Suppressor macrophage treated with lipopolysaccharide for 4 hours (primary cell): ENCODE measurements at regions not wholly inside any gene's neighbourhood (a gene's known extent, or its start where the extent isn't known, plus 50 kb on each side); places are given as distances from the start of the nearest gene placed in this dataset.
A peak's percentile ranks its signal among the peaks of the same experiment; 100 is the strongest.

Experiments used
- DNase-seq: peaks from one replicate; pipeline ENCODE4 v3.0.0-alpha.2; 2020

- no peak for DNase-seq
These were observed 203.5 kb upstream of the PLXNC1 start for GRCh38 chr12:93944911-93945310.

DNA sequence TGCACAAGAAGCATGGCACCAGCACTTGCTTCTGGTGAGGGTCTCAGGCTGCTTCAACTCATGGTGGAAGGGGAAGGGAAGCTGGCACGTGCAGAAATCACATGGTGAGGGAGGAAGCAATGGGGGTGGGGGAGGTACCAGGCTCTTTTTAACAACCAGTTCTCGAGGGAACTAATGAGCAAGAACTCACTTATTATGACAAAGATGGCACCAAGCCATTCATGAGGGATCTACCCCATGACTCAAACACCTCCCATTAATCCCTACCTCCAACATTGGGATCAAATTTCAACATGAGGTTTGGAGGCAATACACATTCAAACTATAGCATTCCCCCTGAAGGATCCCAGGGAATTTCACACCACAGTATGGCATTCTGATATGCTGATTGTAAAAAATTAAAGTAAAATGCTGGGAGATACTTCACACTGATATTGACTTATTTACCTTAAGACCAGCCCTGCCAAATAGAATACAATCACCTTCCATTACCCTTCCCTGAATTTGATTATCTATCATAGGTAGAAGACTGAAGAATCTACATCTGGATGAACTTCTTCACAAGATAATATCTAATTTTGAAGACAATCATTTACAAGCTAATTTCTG, 201.7 kb upstream of the PLXNC1 start:
- DNase-seq: no peak

GRCh38 chr12:93947486-93947885, 200.9 kb upstream of the PLXNC1 start:
- no peak for DNase-seq

DNA sequence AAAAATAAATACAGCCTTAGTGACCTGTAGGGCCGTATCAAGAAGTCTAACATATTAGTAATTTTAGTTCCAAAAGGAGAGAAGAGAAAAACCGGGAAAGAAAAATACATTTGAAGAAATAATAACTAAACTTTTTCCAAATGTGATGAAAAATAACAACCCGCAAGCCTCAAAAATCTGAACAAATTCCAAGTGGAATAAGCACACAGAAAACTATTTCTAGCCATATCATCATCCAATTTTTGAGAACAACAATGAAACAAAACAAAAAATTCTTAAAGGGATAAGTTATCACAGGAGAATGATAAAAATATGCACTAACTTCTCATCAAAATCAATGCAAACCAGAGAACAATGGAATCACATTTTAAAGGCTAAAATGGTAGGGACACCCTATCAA, 198.1 kb upstream of the PLXNC1 start:
- DNase-seq: no peak

DNA sequence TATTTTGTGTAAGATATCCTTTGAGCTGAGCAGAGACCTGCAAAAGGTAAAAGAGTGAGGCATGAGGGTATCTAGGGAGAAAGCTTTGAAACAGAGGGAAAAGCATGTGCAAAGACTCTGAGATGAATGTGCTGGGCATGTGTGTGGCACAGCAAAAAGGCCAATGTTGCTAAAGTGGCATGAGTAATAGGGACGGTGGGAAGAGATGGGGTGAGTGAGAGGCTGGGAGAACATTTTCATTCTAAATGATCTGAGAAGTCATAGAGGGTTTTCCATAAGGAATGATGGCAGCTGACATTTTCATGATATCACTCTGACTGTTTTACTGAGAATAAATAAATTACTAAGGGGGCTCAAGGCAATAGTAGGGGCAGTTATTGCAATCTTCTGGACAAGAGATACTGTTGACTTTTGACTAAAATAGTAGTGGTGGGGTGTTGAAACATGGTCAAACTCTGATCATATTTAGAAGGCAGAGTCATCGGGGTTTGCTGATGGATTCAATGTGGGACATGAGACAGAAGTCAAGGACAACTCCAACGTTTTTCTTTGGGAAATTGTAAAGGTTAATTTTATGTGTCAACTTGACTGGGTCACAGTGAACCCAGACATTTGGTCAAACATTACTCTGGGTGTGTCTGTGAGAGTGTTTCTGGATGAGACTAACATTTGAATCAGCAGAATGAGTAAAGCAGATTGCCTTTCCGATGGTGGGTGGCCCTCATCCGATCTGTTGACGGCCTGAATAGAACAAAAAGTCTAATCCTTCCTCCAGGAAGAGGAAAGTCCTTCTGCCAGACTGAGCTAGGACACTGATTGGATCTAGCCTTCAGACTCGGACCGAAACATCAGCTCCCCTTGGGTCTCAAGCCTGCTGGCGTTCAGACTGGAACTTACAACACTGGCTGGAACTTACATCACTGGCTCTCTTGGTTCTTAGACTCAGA, 193.9 kb upstream of the PLXNC1 start:
- peak; percentile 21 for DNase-seq

DNA sequence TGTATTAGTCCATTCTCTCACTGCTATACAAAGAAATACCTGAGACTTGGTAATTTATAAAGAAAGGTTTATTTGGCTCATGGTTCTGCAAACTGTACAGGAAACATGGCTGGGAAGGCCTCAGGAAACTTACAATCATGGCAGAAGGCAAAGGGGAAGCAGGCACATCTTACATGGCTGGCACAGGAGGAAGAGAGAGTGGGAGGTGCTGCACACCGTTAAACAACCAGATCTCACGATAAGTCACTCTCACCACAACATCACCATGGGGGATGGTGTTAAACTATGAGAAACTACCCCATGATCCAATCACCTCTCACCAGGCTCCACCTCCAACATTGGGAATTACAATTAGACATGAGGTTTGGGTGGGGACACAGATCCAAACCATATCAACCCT, 191.8 kb upstream of the PLXNC1 start:
- no peak for DNase-seq

DNA sequence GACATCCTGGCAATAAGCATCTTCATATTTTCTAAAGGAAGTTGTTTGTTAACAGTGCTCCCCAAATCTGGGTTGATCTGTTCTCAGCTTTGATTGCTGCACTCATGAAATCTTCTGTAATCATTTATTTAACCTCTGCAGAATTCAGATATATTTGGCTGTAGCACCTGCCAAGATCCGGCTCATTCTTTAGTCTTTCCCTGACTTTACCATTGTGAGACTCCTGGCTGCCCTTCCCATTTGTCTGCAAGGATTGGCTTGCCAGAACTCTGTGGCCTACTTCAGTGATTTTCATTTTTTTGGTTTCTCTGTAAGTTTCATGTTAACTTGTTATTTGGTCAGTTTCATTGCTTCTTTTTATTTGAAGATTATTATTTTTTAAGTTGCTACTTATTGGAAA, 191.2 kb upstream of the PLXNC1 start:
- DNase-seq: no peak

DNA sequence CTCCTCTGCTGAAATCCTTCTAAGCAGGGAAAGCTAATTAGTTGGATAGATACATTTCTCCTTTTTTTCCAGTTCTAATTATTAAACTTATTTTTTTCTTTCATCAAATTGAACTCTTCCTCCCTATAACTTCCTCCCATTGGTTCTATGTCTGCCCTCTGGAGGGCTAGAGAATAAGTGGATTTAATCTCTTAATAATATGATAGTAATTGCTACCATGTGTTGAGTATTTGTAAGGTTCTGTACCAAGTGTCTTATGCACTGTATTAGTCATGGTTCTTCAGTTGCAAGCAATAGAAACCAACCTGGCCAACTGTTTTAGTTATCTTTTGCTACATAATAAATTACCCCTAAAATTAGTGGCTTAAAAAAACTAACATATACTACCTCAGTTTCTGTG, 190.5 kb upstream of the PLXNC1 start:
- no peak for DNase-seq

GRCh38 chr12:93959657-93960056, 188.7 kb upstream of the PLXNC1 start:
- DNase-seq: no peak

DNA sequence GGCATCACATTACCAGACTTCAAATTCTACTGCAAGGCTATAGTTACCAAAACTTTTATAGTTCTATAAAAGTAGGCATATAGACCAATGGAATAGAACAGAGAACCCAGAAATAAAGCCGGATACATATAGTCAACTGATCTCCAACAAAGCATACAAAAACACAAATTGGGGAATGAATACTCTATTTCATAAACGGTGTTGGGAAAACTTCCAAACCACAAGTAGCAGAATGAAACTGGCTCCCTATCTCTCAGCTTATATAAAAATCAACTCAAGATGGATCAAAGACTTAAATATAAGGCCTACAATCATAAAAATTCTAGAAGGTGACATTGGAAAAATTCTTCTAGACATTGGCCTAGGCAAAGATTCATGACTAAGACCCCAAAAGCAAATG, 187.9 kb upstream of the PLXNC1 start:
- DNase-seq: no peak

GRCh38 chr12:93962336-93962735, 186.0 kb upstream of the PLXNC1 start:
- no peak for DNase-seq

- no peak for DNase-seq
These were observed 183.4 kb upstream of the PLXNC1 start for GRCh38 chr12:93964936-93965335.

GRCh38 chr12:93966516-93967133, 181.8 kb upstream of the PLXNC1 start:
- no peak for DNase-seq

DNA sequence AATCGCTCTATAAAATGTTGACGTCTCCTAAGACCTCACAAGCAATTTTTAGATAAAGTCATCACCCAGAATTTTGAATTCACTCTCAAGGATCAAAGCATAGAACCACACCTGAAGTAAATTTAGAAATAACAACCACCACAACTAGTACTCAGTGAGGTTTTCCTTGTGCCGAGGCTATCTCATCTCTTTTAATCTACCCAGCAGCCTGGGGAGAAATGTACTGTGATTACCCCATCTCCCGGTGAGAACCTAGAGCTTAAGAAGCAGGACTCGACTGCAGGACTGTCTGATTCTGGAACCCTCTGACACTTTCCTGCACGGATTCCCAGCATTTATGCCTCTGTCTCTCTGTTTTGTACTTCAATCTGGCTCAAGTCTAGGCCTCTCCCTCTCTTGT, 180.9 kb upstream of the PLXNC1 start:
- DNase-seq: no peak

GRCh38 chr12:93968536-93969285, 179.7 kb upstream of the PLXNC1 start:
- DNase-seq: no peak

GRCh38 chr12:93970900-93971688, 177.3 kb upstream of the PLXNC1 start:
- no peak for DNase-seq

DNA sequence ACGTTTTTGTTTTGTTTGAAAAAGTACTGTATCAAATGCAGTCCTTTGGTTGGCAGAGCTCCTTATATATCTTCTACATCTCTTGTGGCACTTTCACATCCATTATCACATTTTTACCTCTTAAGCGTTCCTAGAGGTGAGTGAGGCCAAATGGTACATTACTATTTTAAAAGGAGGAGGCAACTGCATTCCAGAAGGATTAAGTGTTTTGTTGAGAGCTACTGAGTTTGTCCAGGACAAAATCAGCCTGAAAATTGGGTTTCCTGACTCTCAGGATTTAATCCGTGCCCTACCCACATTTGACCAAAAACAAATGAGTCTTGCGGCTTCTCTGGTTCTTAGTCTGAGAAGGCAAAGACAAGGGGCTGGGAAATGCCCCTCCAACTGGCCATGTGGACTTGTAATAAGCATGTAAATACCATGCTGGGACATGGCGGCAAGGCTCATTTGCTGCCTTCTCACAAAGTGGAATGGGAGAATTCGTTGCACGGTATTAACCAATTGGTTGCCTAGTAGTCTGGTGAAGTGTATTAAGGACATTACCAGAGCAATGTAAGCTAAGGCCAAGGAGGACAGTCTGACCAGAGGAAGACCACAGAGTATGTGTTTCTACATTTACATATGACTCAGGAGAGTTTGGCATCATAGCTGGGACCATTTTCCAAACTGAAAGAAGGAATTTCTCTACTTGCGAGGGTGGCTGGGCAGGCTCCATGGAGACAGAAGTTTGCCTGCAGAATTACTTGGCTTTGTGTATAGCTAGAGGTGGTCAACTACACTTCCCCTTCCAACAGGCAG, 175.8 kb upstream of the PLXNC1 start:
- no peak for DNase-seq

GRCh38 chr12:93974252-93974651, 174.1 kb upstream of the PLXNC1 start:
- no peak for DNase-seq

DNA sequence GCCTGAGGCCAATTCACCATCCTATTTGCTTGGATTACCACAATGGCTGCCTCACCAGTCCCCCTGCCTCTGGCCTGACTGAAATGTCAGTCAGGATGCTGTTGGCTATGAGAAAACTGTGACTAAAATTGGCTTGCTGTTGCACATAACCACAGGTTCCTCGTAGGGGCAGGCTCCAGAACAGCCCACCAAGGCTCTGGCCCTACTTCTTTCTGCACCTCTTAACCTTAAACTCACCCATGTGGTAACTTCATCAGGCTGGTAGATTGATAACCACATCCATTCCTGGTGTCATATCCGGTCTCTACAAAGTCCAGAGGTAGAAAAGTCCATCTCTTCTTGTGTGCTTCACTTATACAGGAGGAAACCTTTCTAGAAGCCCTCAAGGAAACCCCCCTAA, 172.4 kb upstream of the PLXNC1 start:
- no peak for DNase-seq

DNA sequence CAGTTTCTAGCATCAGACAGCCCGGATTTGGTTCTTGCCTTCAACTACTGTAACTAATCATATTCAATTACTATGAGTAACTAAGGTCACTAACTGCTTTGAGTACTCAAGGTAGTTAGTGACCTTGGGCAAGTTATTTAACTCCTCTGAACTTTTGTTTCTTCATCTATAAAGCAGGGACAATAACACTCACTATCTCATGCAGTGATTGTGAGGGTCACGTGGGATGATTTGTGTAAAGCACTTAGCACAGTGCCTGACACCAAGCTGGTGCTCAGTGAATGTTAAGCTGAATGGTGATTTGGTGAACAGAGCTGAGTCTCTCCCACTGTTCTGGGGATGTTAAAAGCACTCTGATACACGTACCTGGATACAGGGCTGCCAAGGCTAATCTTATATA, 171.3 kb upstream of the PLXNC1 start:
- DNase-seq: no peak

GRCh38 chr12:93978553-93978952, 169.8 kb upstream of the PLXNC1 start:
- no peak for DNase-seq

- peak; percentile 6 for DNase-seq
These were observed 169.2 kb upstream of the PLXNC1 start for GRCh38 chr12:93979189-93979588.
